RWPE2 (cell line): ENCODE measurements at regions not wholly inside any gene's neighbourhood (a gene's known extent, or its start where the extent isn't known, plus 50 kb on each side); places are given as distances from the start of the nearest gene placed in this dataset.
A peak's percentile ranks its signal among the peaks of the same experiment; 100 is the strongest.

Source experiments
- ATAC-seq: fragments of 200-7000 bp; cut with Tn5 transposase; 3 replicates; pipeline ENCODE4 v1.9.1; 2021; ENCODE audit warnings: low read depth
- DNase-seq: peaks from one replicate; pipeline ENCODE4 v3.0.0-alpha.2; 2020; ENCODE audit warnings: low spot score
- H3K27ac ChIP-seq: fragments of 450-650 bp; 2 replicates; pipeline ENCODE4 v1.5.1; 2017; ENCODE audit warnings: mild to moderate bottlenecking; ENCODE audit not compliant: poor library complexity, severe bottlenecking
- H3K27me3 ChIP-seq: fragments of 250-450 bp; sonication (Bioruptor Pico); 2 replicates; pipeline ENCODE4 v1.5.1; 2021; ENCODE audit warnings: mild to moderate bottlenecking, moderate library complexity; ENCODE audit not compliant: insufficient read depth, poor library complexity, severe bottlenecking
- H3K36me3 ChIP-seq: fragments of 250-450 bp; sonication (Bioruptor Pico); 2 replicates; pipeline ENCODE4 v1.5.1; 2020; ENCODE audit warnings: low read depth, mild to moderate bottlenecking, moderate library complexity
- H3K4me1 ChIP-seq: fragments of 250-450 bp; sonication (Bioruptor Pico); 2 replicates; pipeline ENCODE4 v1.5.1; 2021; ENCODE audit warnings: mild to moderate bottlenecking, moderate library complexity; ENCODE audit not compliant: insufficient read depth, poor library complexity, severe bottlenecking
- H3K4me3 ChIP-seq: fragments of 250-450 bp; sonication (Bioruptor Pico); 2 replicates; pipeline ENCODE4 v1.5.1; 2021; ENCODE audit warnings: mild to moderate bottlenecking, moderate library complexity; ENCODE audit not compliant: severe bottlenecking
- H3K9me3 ChIP-seq: fragments of 250-450 bp; sonication (Bioruptor Pico); 2 replicates; pipeline ENCODE4 v1.5.1; 2021; ENCODE audit warnings: mild to moderate bottlenecking, moderate library complexity; ENCODE audit not compliant: severe bottlenecking
- CTCF ChIP-seq: fragments of 450-650 bp; IDR thresholded peaks from one replicate; pipeline ENCODE4 v1.5.1; 2017; ENCODE audit warnings: mild to moderate bottlenecking, moderate library complexity; ENCODE audit not compliant: poor library complexity, severe bottlenecking

- ATAC-seq: no peak
- TF ChIP-seq CTCF: no peak
Observed at GRCh38 chr2:22350621-22351020, 1034.4 kb upstream of the KLHL29 start.

GRCh38 chr2:22355816-22356433, 1029.1 kb upstream of the KLHL29 start:
- TF ChIP-seq CTCF: peak; percentile 90
- DNase-seq: no peak
- Histone ChIP-seq H3K4me3 (no peak overlapping the region), H3K4me1 (no peaks in the 10 kb centered on the region), H3K27me3 (no peaks in the 10 kb centered on the region), H3K27ac (no peak overlapping the region), H3K36me3 (no peaks in the 10 kb centered on the region), H3K9me3 (no peaks in the 10 kb centered on the region)
- peak; percentile 38; the same call in 1 of the 3 replicates for ATAC-seq

More at GRCh38 chr2:22350621-22351020, 1034.4 kb upstream of the KLHL29 start:
- H3K4me3 ChIP-seq: no peak overlapping the region
- H3K27ac ChIP-seq: no peak overlapping the region
- H3K4me1 ChIP-seq: no peaks in the 10 kb centered on the region
- no peaks in the 10 kb centered on the region for H3K27me3 ChIP-seq
- DNase-seq: no peak
- no peaks in the 10 kb centered on the region for H3K36me3 ChIP-seq
- H3K9me3 ChIP-seq: no peaks in the 10 kb centered on the region

GRCh38 chr2:22359071-22359672, 1025.8 kb upstream of the KLHL29 start:
- Histone ChIP-seq H3K27ac (no peak overlapping the region), H3K27me3 (no peaks in the 10 kb centered on the region), H3K4me1 (no peaks in the 10 kb centered on the region), H3K4me3 (no peak overlapping the region), H3K9me3 (no peaks in the 10 kb centered on the region), H3K36me3 (no peaks in the 10 kb centered on the region)
- ATAC-seq (no peak), DNase-seq (no peak)
- no peak for TF ChIP-seq CTCF

GRCh38 chr2:22360735-22361374, 1024.1 kb upstream of the KLHL29 start:
- ATAC-seq: peak; percentile 63
- no peaks in the 10 kb centered on the region for H3K27me3 ChIP-seq
- DNase-seq: no peak

More at GRCh38 chr2:22360735-22361374, 1024.1 kb upstream of the KLHL29 start:
- TF ChIP-seq CTCF: no peak
- Histone ChIP-seq H3K4me1 (no peaks in the 10 kb centered on the region), H3K27ac (no peak overlapping the region), H3K4me3 (no peak overlapping the region), H3K36me3 (no peaks in the 10 kb centered on the region), H3K9me3 (no peaks in the 10 kb centered on the region)
